ENCODE measurements at regions not wholly inside any gene's neighbourhood (a gene's known extent, or its start where the extent isn't known, plus 50 kb on each side); places are given as distances from the start of the nearest gene placed in this dataset.

DNA sequence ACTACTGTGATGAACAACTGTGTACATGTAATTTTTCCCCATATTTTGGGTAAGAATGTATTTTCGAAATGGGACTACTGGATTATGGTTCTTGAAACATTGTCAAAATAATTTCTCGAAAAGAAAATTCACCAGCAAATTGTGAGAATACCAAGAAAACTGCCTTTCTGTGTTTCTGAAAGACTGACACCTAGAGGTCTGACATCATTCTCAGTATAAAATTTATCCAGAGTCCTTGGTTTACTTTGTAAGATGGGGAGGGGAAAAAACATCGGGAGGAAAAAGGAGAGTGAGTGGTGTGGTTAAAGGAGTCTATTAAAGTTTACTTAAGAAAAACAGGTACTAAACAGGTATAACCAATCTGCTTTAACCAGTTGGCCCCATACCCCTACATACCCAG, 149.2 kb downstream of the CEP120 start (continued):
- TF ChIP-seq, protein P1, sequence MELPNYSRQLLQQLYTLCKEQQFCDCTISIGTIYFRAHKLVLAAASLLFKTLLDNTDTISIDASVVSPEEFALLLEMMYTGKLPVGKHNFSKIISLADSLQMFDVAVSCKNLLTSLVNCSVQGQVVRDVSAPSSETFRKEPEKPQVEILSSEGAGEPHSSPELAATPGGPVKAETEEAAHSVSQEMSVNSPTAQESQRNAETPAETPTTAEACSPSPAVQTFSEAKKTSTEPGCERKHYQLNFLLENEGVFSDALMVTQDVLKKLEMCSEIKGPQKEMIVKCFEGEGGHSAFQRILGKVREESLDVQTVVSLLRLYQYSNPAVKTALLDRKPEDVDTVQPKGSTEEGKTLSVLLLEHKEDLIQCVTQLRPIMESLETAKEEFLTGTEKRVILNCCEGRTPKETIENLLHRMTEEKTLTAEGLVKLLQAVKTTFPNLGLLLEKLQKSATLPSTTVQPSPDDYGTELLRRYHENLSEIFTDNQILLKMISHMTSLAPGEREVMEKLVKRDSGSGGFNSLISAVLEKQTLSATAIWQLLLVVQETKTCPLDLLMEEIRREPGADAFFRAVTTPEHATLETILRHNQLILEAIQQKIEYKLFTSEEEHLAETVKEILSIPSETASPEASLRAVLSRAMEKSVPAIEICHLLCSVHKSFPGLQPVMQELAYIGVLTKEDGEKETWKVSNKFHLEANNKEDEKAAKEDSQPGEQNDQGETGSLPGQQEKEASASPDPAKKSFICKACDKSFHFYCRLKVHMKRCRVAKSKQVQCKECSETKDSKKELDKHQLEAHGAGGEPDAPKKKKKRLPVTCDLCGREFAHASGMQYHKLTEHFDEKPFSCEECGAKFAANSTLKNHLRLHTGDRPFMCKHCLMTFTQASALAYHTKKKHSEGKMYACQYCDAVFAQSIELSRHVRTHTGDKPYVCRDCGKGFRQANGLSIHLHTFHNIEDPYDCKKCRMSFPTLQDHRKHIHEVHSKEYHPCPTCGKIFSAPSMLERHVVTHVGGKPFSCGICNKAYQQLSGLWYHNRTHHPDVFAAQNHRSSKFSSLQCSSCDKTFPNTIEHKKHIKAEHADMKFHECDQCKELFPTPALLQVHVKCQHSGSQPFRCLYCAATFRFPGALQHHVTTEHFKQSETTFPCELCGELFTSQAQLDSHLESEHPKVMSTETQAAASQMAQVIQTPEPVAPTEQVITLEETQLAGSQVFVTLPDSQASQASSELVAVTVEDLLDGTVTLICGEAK (IDR thresholded peaks at IDR 0.05; ENCODE audit: borderline replicate concordance) = no peak
- TF ChIP-seq NBN (IDR thresholded peaks at IDR 0.05) = no peak
- TF ChIP-seq ZNF207 (IDR thresholded peaks at IDR 0.05; ENCODE audit: borderline replicate concordance) = no peak
- TF ChIP-seq, protein P2, sequence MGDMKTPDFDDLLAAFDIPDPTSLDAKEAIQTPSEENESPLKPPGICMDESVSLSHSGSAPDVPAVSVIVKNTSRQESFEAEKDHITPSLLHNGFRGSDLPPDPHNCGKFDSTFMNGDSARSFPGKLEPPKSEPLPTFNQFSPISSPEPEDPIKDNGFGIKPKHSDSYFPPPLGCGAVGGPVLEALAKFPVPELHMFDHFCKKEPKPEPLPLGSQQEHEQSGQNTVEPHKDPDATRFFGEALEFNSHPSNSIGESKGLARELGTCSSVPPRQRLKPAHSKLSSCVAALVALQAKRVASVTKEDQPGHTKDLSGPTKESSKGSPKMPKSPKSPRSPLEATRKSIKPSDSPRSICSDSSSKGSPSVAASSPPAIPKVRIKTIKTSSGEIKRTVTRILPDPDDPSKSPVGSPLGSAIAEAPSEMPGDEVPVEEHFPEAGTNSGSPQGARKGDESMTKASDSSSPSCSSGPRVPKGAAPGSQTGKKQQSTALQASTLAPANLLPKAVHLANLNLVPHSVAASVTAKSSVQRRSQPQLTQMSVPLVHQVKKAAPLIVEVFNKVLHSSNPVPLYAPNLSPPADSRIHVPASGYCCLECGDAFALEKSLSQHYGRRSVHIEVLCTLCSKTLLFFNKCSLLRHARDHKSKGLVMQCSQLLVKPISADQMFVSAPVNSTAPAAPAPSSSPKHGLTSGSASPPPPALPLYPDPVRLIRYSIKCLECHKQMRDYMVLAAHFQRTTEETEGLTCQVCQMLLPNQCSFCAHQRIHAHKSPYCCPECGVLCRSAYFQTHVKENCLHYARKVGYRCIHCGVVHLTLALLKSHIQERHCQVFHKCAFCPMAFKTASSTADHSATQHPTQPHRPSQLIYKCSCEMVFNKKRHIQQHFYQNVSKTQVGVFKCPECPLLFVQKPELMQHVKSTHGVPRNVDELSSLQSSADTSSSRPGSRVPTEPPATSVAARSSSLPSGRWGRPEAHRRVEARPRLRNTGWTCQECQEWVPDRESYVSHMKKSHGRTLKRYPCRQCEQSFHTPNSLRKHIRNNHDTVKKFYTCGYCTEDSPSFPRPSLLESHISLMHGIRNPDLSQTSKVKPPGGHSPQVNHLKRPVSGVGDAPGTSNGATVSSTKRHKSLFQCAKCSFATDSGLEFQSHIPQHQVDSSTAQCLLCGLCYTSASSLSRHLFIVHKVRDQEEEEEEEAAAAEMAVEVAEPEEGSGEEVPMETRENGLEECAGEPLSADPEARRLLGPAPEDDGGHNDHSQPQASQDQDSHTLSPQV (IDR thresholded peaks at IDR 0.05) = no peak
- TF ChIP-seq IKZF1 (conservative IDR thresholded peaks at IDR 0.05) = no peak
- TF ChIP-seq MEF2B (IDR thresholded peaks at IDR 0.05; ENCODE audit: partially characterized antibody, poor library complexity, severe bottlenecking) = no peak
- TF ChIP-seq, protein P3, sequence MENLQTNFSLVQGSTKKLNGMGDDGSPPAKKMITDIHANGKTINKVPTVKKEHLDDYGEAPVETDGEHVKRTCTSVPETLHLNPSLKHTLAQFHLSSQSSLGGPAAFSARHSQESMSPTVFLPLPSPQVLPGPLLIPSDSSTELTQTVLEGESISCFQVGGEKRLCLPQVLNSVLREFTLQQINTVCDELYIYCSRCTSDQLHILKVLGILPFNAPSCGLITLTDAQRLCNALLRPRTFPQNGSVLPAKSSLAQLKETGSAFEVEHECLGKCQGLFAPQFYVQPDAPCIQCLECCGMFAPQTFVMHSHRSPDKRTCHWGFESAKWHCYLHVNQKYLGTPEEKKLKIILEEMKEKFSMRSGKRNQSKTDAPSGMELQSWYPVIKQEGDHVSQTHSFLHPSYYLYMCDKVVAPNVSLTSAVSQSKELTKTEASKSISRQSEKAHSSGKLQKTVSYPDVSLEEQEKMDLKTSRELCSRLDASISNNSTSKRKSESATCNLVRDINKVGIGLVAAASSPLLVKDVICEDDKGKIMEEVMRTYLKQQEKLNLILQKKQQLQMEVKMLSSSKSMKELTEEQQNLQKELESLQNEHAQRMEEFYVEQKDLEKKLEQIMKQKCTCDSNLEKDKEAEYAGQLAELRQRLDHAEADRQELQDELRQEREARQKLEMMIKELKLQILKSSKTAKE (IDR thresholded peaks at IDR 0.05; ENCODE audit: low read depth, poor library complexity, severe bottlenecking) = no peak
- TF ChIP-seq JUND (IDR thresholded peaks at IDR 0.05; ENCODE audit: low read depth, low read length) = no peak
- no peak for TF ChIP-seq MTA3 (IDR thresholded peaks at IDR 0.05; ENCODE audit: borderline replicate concordance, low read length)

All from GM12878 (cell line).